ENCODE measurements at regions not wholly inside any gene's neighbourhood (a gene's known extent, or its start where the extent isn't known, plus 50 kb on each side); places are given as distances from the start of the nearest gene placed in this dataset.
"Not testable (repeated sequence)": the region's sequence is repeated elsewhere in the genome, so short reads cannot be mapped to it uniquely, and the experiment has no call there.

- DNase-seq (ENCODE audit: low spot score) = no peak
These were observed 487.4 kb upstream of the ZEB2 start for GRCh38 chr2:145007093-145007959.

GRCh38 chr2:145002624-145003023, 482.7 kb upstream of the ZEB2 start:
- DNase-seq (ENCODE audit: low spot score) = no peak

- no peak for DNase-seq (ENCODE audit: low spot score)
These were observed 480.5 kb upstream of the ZEB2 start for GRCh38 chr2:145000376-145000775.

DNA sequence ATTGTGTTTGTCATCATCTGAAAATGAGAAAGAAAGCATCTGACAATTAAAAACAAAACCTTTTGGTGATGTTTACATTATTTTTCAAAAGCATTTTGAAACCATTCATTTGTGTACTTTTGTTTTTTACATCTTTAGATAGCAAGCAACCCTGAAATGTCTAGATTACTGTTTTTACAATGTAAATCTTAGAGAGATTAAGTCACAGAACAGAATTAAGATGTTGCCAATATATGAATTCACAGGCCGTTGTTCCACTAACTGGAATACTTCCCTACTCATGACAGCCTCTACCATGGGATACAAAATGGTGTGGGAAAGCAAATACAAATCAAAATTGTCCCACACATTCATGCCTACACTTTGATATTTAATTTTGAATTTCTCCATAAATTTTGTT, 480.0 kb upstream of the ZEB2 start:
- DNase-seq (ENCODE audit: low spot score) = no peak

- DNase-seq (ENCODE audit: low spot score) = no peak
These were observed 479.4 kb upstream of the ZEB2 start for GRCh38 chr2:144999071-144999875.

DNA sequence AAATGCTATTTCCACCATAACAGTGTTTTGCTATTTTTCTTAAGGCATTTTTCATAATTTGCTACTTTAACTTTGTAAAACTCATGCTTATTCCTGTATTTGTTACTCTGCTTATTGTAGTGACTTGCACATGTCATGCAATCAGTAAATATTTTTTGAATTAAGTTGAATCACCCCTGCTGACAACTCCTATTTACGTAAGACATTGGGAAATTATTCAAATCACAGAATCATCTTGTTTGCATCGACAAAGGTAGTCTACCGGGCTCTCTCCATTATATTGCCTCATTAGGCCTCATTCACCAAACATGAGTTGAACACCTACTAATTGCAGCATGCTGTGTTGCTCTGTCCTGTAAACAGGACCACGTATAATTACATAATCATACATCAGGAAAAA, 478.5 kb upstream of the ZEB2 start:
- DNase-seq (ENCODE audit: low spot score) = no peak

GRCh38 chr2:144996225-144996795, 476.4 kb upstream of the ZEB2 start:
- DNase-seq (ENCODE audit: low spot score) = no peak

DNA sequence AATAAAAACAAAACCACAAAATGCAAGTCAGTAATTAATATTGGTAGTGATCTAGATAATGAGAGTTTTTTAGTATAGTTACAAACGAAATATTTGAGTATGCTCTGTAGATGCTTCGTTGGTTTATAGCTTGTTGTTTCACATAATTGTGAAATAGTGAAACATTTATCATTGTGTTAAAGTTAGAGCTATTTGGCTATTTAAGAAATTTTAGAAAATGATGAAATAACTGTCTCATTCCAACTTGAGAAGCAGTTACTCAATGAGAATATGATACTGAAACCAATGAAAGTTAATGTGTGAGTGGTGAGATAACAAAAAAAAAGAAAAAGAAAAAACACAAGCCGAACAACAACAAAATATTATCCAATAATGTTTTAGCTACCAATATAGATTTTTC, 475.6 kb upstream of the ZEB2 start:
- DNase-seq (ENCODE audit: low spot score) = no peak

DNA sequence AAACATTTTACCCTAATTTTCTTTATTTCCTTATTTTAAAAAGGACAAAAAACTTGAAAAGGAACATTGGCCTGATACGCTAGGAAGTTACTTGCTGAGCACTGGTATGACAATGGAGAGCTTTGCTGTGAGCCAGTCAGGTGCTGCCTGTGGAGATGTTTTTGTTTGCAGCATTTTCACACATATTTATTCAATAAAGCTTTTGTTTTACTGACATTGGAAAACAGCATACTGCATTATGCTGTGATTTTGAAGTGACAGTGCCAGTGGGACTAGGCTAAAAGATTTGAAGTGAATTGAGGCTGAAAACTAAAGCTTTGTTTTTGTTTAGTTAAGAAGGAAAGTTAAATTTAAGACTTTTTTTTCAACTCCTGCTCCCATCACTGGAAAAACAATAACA, 470.7 kb upstream of the ZEB2 start:
- no peak for DNase-seq (ENCODE audit: low spot score)

GRCh38 chr2:144989579-144990270, 469.8 kb upstream of the ZEB2 start:
- DNase-seq (ENCODE audit: low spot score) = no peak

GRCh38 chr2:144988591-144988990, 468.7 kb upstream of the ZEB2 start:
- DNase-seq (ENCODE audit: low spot score) = no peak

DNA sequence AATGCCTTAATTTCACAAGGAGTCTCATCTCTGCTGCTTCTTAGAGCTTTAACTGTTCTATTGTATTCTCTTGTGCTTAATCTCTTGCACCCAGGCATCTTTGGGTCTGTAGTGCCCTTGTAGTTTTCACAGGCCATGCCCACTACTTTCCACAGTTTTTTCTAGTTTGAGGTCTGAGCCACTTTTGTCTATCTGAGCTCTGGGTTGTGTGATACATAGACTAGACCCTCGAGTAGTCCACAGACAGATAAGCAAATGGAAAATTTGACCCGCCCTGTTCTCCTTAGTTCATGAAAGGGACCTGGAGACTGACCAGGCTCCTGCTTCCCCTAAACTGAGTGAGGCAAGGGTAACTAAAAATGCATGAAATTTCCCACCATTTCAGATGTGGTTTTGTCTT, 466.8 kb upstream of the ZEB2 start:
- DNase-seq (ENCODE audit: low spot score) = no peak

DNA sequence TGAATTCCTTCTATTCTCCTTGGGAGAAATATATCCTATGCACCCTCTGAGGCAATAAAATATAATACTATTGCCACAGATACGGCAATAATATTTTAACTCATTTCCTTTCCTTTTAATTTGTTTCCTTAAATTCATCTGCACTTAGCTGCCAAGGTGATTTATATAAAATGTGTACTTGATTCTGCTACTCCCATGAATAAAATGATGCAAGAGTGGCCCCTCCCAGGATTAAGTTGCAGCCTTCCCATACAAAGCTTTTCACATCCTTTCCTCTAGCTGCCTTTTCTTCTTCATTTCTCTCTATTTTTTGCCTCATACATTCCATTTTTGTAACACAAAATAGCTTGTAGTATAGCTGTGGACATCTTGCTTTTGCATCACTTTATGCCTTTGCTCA, 464.1 kb upstream of the ZEB2 start:
- DNase-seq (ENCODE audit: low spot score) = no peak

- DNase-seq (ENCODE audit: low spot score) = no peak
These were observed 463.2 kb upstream of the ZEB2 start for GRCh38 chr2:144983107-144983506.

GRCh38 chr2:144982481-144982880, 462.6 kb upstream of the ZEB2 start:
- DNase-seq (ENCODE audit: low spot score) = no peak

DNA sequence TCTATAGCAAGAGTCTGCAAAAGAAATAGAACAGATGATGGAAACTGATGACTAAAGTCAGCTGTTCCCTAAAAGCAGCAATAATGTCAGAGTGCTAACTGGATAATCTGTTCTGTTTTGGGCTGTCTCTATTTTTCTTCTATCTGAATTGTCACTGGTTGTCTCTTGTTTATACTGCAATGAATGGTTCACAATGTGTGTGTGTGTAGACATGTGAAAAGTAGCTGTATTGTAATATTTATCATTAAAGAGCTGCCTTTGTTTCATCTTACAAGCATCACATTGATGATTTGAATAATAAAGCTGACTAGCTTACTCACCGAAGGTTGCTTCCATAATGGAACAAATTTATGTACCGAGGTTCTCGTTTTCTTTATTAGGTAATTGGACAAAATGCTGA, 456.0 kb upstream of the ZEB2 start:
- no peak for DNase-seq (ENCODE audit: low spot score)

GRCh38 chr2:144972676-144973075, 452.8 kb upstream of the ZEB2 start:
- DNase-seq (ENCODE audit: low spot score) = no peak

- DNase-seq (ENCODE audit: low spot score) = no peak
These were observed 451.9 kb upstream of the ZEB2 start for GRCh38 chr2:144971786-144972335.

DNA sequence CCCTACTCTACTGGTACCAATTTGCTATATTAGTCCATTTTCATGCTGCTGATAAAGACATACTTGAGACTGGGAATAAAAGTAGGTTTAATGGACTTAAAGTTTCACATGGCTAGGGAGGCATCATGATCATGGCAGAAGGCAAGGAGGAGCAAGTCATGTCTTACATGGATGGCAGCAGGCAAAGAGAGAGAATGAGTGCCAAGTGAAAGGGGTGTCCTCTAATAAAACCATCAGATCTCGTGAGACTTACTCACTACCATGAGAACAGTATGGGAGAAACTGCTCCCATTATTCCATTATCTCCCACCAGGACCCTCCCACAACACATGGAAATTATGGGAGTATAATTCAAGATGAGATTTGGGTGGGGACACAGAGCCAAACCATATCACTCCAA, 450.5 kb upstream of the ZEB2 start:
- not testable (repeated sequence) for DNase-seq (ENCODE audit: low spot score)

DNA sequence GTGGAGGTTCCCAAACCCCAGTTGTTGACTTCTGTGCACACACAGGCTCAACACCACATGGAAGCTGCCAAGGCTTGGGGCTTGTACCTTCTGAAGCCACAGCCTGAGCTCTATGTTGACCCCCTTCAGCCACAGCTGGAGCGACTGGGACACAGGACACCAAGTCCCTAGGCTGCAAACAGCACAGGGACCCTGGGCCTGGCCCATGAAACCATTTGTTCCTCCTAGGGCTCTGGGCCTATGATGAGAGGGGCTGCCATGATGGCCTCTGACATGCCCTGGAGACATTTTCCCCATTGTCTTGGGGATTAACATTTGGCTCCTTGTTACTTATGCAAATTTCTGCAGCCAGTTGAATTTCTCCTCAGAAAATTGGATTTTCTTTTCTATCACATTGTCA, 449.6 kb upstream of the ZEB2 start:
- DNase-seq (ENCODE audit: low spot score) = not testable (repeated sequence)

DNA sequence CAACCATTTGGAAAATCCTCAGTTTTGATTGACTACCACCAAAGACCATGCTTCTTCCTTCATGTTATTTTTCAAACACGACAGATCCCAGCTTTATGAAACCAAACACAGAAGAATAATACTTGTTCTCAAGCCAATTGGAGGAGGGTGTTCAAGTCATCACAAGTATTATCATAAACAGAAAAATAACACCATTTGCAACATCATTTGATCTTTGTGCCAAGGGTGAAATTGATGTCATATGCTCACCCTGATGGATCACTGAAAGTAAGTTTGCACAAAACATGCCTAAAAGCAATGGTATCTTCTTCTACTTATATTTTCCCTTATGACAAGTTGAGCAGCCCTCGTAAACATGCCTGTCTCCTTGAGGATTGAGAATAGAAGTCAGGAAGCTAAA, 448.0 kb upstream of the ZEB2 start:
- no peak for DNase-seq (ENCODE audit: low spot score)

- DNase-seq (ENCODE audit: low spot score) = no peak
These were observed 445.3 kb upstream of the ZEB2 start for GRCh38 chr2:144965172-144965571.

Measured in SK-N-DZ (cell line).